ENCODE measurements at regions not wholly inside any gene's neighbourhood (a gene's known extent, or its start where the extent isn't known, plus 50 kb on each side); places are given as distances from the start of the nearest gene placed in this dataset.

GRCh38 chr15:69980341-69981059, 117.2 kb downstream of the TLE3 start:
- H3K4me3 ChIP-seq (ENCODE audit: low read depth, low read length) = no peak overlapping the region
- TF ChIP-seq, protein P1, sequence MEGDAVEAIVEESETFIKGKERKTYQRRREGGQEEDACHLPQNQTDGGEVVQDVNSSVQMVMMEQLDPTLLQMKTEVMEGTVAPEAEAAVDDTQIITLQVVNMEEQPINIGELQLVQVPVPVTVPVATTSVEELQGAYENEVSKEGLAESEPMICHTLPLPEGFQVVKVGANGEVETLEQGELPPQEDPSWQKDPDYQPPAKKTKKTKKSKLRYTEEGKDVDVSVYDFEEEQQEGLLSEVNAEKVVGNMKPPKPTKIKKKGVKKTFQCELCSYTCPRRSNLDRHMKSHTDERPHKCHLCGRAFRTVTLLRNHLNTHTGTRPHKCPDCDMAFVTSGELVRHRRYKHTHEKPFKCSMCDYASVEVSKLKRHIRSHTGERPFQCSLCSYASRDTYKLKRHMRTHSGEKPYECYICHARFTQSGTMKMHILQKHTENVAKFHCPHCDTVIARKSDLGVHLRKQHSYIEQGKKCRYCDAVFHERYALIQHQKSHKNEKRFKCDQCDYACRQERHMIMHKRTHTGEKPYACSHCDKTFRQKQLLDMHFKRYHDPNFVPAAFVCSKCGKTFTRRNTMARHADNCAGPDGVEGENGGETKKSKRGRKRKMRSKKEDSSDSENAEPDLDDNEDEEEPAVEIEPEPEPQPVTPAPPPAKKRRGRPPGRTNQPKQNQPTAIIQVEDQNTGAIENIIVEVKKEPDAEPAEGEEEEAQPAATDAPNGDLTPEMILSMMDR (IDR thresholded peaks at IDR 0.05; ENCODE audit: borderline replicate concordance, insufficient read depth, low read depth, low read length) = peak; percentile 26; the same call in 1 of the 2 replicates

GRCh38 chr15:69982037-69982436, 115.7 kb downstream of the TLE3 start:
- H3K4me3 ChIP-seq (ENCODE audit: low read depth, low read length) = no peak overlapping the region
- TF ChIP-seq, protein P1 (IDR thresholded peaks at IDR 0.05; ENCODE audit: borderline replicate concordance, insufficient read depth, low read depth, low read length) = no peak

- TF ChIP-seq, protein P1 (IDR thresholded peaks at IDR 0.05; ENCODE audit: borderline replicate concordance, insufficient read depth, low read depth, low read length) = no peak
Measured at GRCh38 chr15:69983696-69984265, 113.9 kb downstream of the TLE3 start.

GRCh38 chr15:69987492-69988489, 109.9 kb downstream of the TLE3 start:
- TF ChIP-seq, protein P1 (IDR thresholded peaks at IDR 0.05; ENCODE audit: borderline replicate concordance, insufficient read depth, low read depth, low read length) = no peak
- no peak overlapping the region for H3K4me3 ChIP-seq (ENCODE audit: low read depth, low read length)

More at GRCh38 chr15:69983696-69984265, 113.9 kb downstream of the TLE3 start:
- no peak overlapping the region for H3K4me3 ChIP-seq (ENCODE audit: low read depth, low read length)

GRCh38 chr15:69988541-69989225, 109.0 kb downstream of the TLE3 start:
- TF ChIP-seq, protein P1 (IDR thresholded peaks at IDR 0.05; ENCODE audit: borderline replicate concordance, insufficient read depth, low read depth, low read length) = no peak
- H3K4me3 ChIP-seq (ENCODE audit: low read depth, low read length) = no peak overlapping the region

DNA sequence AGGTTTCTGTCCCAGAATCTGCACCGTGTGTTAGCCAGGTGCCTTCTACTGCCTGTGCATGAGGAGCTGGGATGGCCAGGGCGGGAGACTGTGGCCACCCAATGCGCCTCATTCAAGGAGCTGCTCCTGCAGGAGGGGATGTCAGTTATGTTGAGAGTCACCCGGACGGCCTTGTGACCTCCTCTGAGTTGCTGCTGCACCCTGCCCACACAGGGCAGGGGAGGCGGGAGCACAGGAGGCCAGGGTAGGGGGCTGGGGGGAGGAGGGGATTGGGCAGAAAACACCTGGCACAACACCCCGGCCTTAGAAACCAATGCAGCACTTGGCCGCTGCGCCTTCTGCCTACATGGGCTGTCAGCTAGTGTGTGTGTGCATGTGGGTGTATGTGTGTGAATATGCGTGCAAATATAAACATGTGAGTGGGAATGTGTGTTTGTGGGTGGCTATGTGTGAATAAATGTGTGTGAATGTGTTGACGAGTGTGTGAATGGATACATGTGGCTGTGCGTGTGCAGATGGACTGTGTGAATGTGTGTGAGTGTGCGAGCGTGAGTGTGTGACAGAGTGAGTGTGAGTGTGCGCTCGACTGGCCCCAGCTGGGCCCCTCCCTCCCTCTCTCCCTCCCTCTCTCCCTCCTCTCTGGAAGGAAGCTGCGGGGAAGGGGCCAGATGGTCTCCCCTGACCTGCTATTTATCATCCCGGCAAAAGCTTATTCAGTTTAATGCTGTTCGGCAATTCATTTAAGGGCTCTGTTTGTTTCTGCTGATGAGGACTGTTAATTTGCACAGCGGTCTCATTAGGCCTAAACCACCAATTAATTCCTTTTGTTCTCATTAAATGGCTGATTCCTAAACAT, 106.9 kb downstream of the TLE3 start:
- H3K4me3 ChIP-seq (ENCODE audit: low read depth, low read length) = no peak overlapping the region
- TF ChIP-seq, protein P1 (IDR thresholded peaks at IDR 0.05; ENCODE audit: borderline replicate concordance, insufficient read depth, low read depth, low read length) = no peak
